ENCODE measurements at regions not wholly inside any gene's neighbourhood (a gene's known extent, or its start where the extent isn't known, plus 50 kb on each side); places are given as distances from the start of the nearest gene placed in this dataset.

- H3K79me2 ChIP-seq (ENCODE audit: control insufficient read depth, insufficient read depth, low read length), result no peaks in the 10 kb centered on the region
- H2AFZ ChIP-seq (ENCODE audit: low read length), result no peak overlapping the region
- H3K27me3 ChIP-seq (ENCODE audit: control insufficient read depth, insufficient read depth, low read length), result no peaks in the 10 kb centered on the region
- no peak overlapping the region for H3K27ac ChIP-seq (ENCODE audit: insufficient read depth, low read length)
- TF ChIP-seq CTCF (conservative IDR thresholded peaks at IDR 0.05 in 1 of 2, IDR thresholded peaks at IDR 0.05 in 1 of 2; ENCODE audit: low read depth in 1 of 2, low read length in 2 of 2), result no peak
- TF ChIP-seq EZH2 (IDR thresholded peaks at IDR 0.05; ENCODE audit: low read length, missing control alignments), result no peak
- H3K36me3 ChIP-seq (ENCODE audit: control insufficient read depth, insufficient read depth, low read length), result no peaks in the 10 kb centered on the region
- H3K4me3 ChIP-seq (replicated peaks in 1 of 4; ENCODE audit: control extremely low read depth in 1 of 4, insufficient read depth in 1 of 4, low read depth in 3 of 4, low read length in 4 of 4), result no peak overlapping the region
- H3K4me1 ChIP-seq (ENCODE audit: control insufficient read depth, extremely low read depth, insufficient read depth, low read length), result no peaks in the 10 kb centered on the region
- peak in 1 of 2 donors; percentile 13 for DNase-seq (ENCODE audit: low read depth in 2 of 2)
- H3K4me2 ChIP-seq (ENCODE audit: extremely low read depth, insufficient read depth, low read length), result no peak overlapping the region
- no peaks in the 10 kb centered on the region for H3K9me3 ChIP-seq (ENCODE audit: control insufficient read depth, insufficient read depth, low read depth, low read length)
- H4K20me1 ChIP-seq (ENCODE audit: control insufficient read depth, extremely low read depth, insufficient read depth, low read length), result no peaks in the 10 kb centered on the region
- no peak overlapping the region for H3K9ac ChIP-seq (ENCODE audit: insufficient read depth, low read length)
These were observed 212.7 kb upstream of the ZNF804B start for GRCh38 chr7:88546808-88547207.

- Histone ChIP-seq H3K4me3 (replicated peaks in 1 of 4; ENCODE audit: control extremely low read depth in 1 of 4, insufficient read depth in 1 of 4, low read depth in 3 of 4, low read length in 4 of 4) (no peak overlapping the region), H3K27me3 (ENCODE audit: control insufficient read depth, insufficient read depth, low read length) (no peaks in the 10 kb centered on the region), H3K27ac (ENCODE audit: insufficient read depth, low read length) (no peak overlapping the region), H3K79me2 (ENCODE audit: control insufficient read depth, insufficient read depth, low read length) (no peaks in the 10 kb centered on the region), H2AFZ (ENCODE audit: low read length) (no peak overlapping the region), H3K9ac (ENCODE audit: insufficient read depth, low read length) (no peak overlapping the region), H3K36me3 (ENCODE audit: control insufficient read depth, insufficient read depth, low read length) (no peaks in the 10 kb centered on the region), H4K20me1 (ENCODE audit: control insufficient read depth, extremely low read depth, insufficient read depth, low read length) (no peaks in the 10 kb centered on the region), H3K4me2 (ENCODE audit: extremely low read depth, insufficient read depth, low read length) (no peak overlapping the region), H3K4me1 (ENCODE audit: control insufficient read depth, extremely low read depth, insufficient read depth, low read length) (no peaks in the 10 kb centered on the region), H3K9me3 (ENCODE audit: control insufficient read depth, insufficient read depth, low read depth, low read length) (no peaks in the 10 kb centered on the region)
- DNase-seq (ENCODE audit: low read depth in 2 of 2), result no peak
- TF ChIP-seq EZH2 (IDR thresholded peaks at IDR 0.05; ENCODE audit: low read length, missing control alignments), result no peak
- no peak for TF ChIP-seq CTCF (conservative IDR thresholded peaks at IDR 0.05 in 1 of 2, IDR thresholded peaks at IDR 0.05 in 1 of 2; ENCODE audit: low read depth in 1 of 2, low read length in 2 of 2)
These were observed 213.8 kb upstream of the ZNF804B start for GRCh38 chr7:88545663-88546062.

GRCh38 chr7:88540012-88540411 is 219.5 kb upstream of the ZNF804B start:
- no peak for DNase-seq (ENCODE audit: low read depth in 2 of 2)
- no peaks in the 10 kb centered on the region for H4K20me1 ChIP-seq (ENCODE audit: control insufficient read depth, extremely low read depth, insufficient read depth, low read length)
- no peak overlapping the region for H3K27ac ChIP-seq (ENCODE audit: insufficient read depth, low read length)
- no peak overlapping the region for H3K9ac ChIP-seq (ENCODE audit: insufficient read depth, low read length)
- H3K79me2 ChIP-seq (ENCODE audit: control insufficient read depth, insufficient read depth, low read length), result no peaks in the 10 kb centered on the region
- H3K36me3 ChIP-seq (ENCODE audit: control insufficient read depth, insufficient read depth, low read length), result no peaks in the 10 kb centered on the region
- H3K4me2 ChIP-seq (ENCODE audit: extremely low read depth, insufficient read depth, low read length), result no peak overlapping the region
- no peak overlapping the region for H3K4me3 ChIP-seq (replicated peaks in 1 of 4; ENCODE audit: control extremely low read depth in 1 of 4, insufficient read depth in 1 of 4, low read depth in 3 of 4, low read length in 4 of 4)
- TF ChIP-seq EZH2 (IDR thresholded peaks at IDR 0.05; ENCODE audit: low read length, missing control alignments), result no peak
- no peak for TF ChIP-seq CTCF (conservative IDR thresholded peaks at IDR 0.05 in 1 of 2, IDR thresholded peaks at IDR 0.05 in 1 of 2; ENCODE audit: low read depth in 1 of 2, low read length in 2 of 2)
- H2AFZ ChIP-seq (ENCODE audit: low read length), result no peak overlapping the region
- no peaks in the 10 kb centered on the region for H3K27me3 ChIP-seq (ENCODE audit: control insufficient read depth, insufficient read depth, low read length)
- H3K4me1 ChIP-seq (ENCODE audit: control insufficient read depth, extremely low read depth, insufficient read depth, low read length), result no peaks in the 10 kb centered on the region
- no peaks in the 10 kb centered on the region for H3K9me3 ChIP-seq (ENCODE audit: control insufficient read depth, insufficient read depth, low read depth, low read length)

Data from fibroblast of lung (primary cell).